CD4-positive, alpha-beta memory T cell (primary cell): ENCODE measurements at regions not wholly inside any gene's neighbourhood (a gene's known extent, or its start where the extent isn't known, plus 50 kb on each side); places are given as distances from the start of the nearest gene placed in this dataset.
A peak's percentile ranks its signal among the peaks of the same experiment; 100 is the strongest.
"Not testable (repeated sequence)": the region's sequence is repeated elsewhere in the genome, so short reads cannot be mapped to it uniquely, and the experiment has no call there.

Experiments used
- CTCF ChIA-PET: fragments of 350-600 bp; sonication (Branson Sonifier 250); formaldehyde crosslinking; loops from one replicate; lab custom pipeline; 2021; ENCODE audit warnings: inconsistent platforms; ENCODE audit not compliant: partially characterized antibody; lab: Charles Lee
- POLR2A ChIA-PET: fragments of 350-600 bp; sonication (Branson Sonifier 250); formaldehyde crosslinking; loops from one replicate; lab custom pipeline; 2021; ENCODE audit not compliant: partially characterized antibody; lab: Charles Lee
- DNase-seq, 5 donors: peaks; one replicate each; pipeline versions ENCODE4 v3.0.0 to v3.0.0-alpha.2; 2020 to 2022; ENCODE audit warnings: mixed read lengths in 1 of 5
- H3K27ac ChIP-seq: one replicate; pipeline ENCODE4 v1.7.0; 2013; ENCODE audit warnings: low read depth, low read length
- H3K27me3 ChIP-seq: 2 replicates; pipeline ENCODE4 v1.7.0; 2013; ENCODE audit warnings: mild to moderate bottlenecking, low read length, moderate library complexity; ENCODE audit not compliant: insufficient read depth
- H3K36me3 ChIP-seq: 2 replicates; pipeline ENCODE4 v1.7.0; 2013; ENCODE audit warnings: mild to moderate bottlenecking, low read length, moderate library complexity; ENCODE audit not compliant: insufficient read depth
- H3K4me1 ChIP-seq: 2 replicates; pipeline ENCODE4 v1.7.0; 2013; ENCODE audit warnings: mild to moderate bottlenecking, low read length, moderate library complexity; ENCODE audit not compliant: insufficient read depth
- H3K4me3 ChIP-seq, 2 donors: one replicate each; pipeline ENCODE4 v1.7.0; 2013; ENCODE audit warnings: low read length in 2 of 2, mild to moderate bottlenecking in 1 of 2
- H3K9me3 ChIP-seq, 2 donors: one replicate each; pipeline ENCODE4 v1.7.0; 2013; ENCODE audit warnings: low read length in 2 of 2, control low read depth in 1 of 2; ENCODE audit not compliant: control insufficient read depth in 1 of 2
- H3K27ac Mint-ChIP-seq, 7 donors: one replicate each; pipeline ENCODE4 v1.8.0; 2020 to 2021; ENCODE audit warnings: mixed read lengths in 7 of 7, mild to moderate bottlenecking in 6 of 7, inconsistent platforms in 3 of 7, moderate library complexity in 3 of 7
- H3K27me3 Mint-ChIP-seq, 2 donors: one replicate each; pipeline ENCODE4 v1.8.0; 2020 to 2021; ENCODE audit warnings: mixed read lengths in 2 of 2
- H3K36me3 Mint-ChIP-seq, 2 donors: one replicate each; pipeline ENCODE4 v1.8.0; 2020 to 2021; ENCODE audit warnings: mixed read lengths in 2 of 2, inconsistent platforms in 1 of 2, mild to moderate bottlenecking in 1 of 2
- H3K4me1 Mint-ChIP-seq, 4 donors: one replicate each; pipeline ENCODE4 v1.8.0; 2020 to 2021; ENCODE audit warnings: mixed read lengths in 4 of 4, mild to moderate bottlenecking in 1 of 4
- H3K4me3 Mint-ChIP-seq, 8 donors: one replicate each; pipeline ENCODE4 v1.8.0; 2020 to 2021; ENCODE audit warnings: mixed read lengths in 8 of 8, mild to moderate bottlenecking in 7 of 8, moderate library complexity in 6 of 8, inconsistent platforms in 3 of 8
- H3K9me3 Mint-ChIP-seq, 8 donors: one replicate each; pipeline ENCODE4 v1.8.0; 2020 to 2021; ENCODE audit warnings: mixed read lengths in 8 of 8, mild to moderate bottlenecking in 5 of 8, inconsistent platforms in 3 of 8, moderate library complexity in 1 of 8
- intact Hi-C: fragments of 100-400 bp; cut with micrococcal nuclease; formaldehyde crosslinking; loops from one replicate; pipeline ENCODE4 v1.15.1; 2023

DNA sequence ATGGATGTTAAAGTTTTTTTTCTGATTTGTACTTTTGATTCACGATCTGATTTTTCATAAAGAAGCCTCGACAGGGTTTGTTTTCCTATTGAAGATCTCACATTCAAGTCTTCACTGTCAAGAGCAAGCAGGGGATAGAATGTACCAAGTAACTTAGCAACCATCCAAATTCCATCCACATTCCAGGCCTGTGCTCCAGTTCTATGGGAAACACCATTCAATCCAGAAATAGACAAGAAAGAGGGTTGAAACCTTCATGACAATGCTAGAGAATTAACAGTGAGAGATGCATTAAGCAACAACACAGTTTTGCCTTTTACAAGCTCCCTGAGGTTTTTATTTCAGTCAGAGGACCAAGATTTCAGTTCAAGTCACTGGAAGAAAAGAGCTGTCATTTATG lies 300.2 kb downstream of the NEBL start:
- no peak for DNase-seq
- CTCF ChIA-PET, result no interaction called here
- Histone ChIP-seq H3K9me3 (no peaks in the 10 kb centered on the region), H3K4me1 (no peaks in the 10 kb centered on the region), H3K27me3 (no peaks in the 10 kb centered on the region), H3K27ac (no peak overlapping the region), H3K4me3 (no peak overlapping the region), H3K36me3 (no peaks in the 10 kb centered on the region)
- intact Hi-C loops, result no loop called here
- Mint-ChIP-seq H3K4me1 (no peaks in the 10 kb centered on the region), H3K36me3 (no peaks in the 10 kb centered on the region), H3K27me3 (no peaks in the 10 kb centered on the region), H3K4me3 (no peak overlapping the region), H3K27ac (no peak overlapping the region), H3K9me3 (peaks cover 0 to 2% (median 0%) of the 10 kb centered on the region in 8 donors)
- POLR2A ChIA-PET, result no interaction called here

DNA sequence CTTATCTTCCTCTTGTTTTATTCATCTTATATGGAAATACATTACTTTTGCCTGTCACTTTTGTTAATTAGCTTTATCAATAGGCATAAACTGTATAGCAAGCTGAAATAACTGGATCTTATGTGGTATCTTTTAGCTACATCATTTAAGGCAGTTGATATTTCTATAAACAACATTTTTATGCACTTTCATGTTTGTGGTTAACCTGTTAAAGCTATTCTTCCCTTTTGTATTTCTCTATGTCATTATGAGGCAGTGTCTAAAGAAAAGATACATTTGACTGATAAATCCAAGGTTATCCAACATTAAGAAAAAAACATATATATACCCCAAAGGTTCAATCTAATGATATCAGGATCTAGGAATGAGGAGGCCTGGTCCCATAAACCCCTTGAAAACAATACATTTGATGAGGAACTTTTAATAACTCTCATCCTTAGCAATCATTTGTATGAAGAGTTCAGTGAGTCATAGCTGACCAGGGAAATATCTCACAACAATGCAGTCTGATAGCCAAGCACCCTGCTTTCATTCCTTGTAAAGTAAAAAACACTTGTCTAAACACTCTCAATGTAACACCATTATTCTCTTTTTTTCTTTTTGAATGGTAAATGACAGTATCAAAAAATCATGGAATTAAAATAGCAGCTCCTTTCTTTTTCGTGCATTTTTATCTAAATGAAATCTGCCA lies 300.9 kb downstream of the NEBL start:
- Mint-ChIP-seq H3K4me3 (no peak overlapping the region), H3K27me3 (no peaks in the 10 kb centered on the region), H3K27ac (no peak overlapping the region), H3K9me3 (peaks cover 0 to 5% (median 0%) of the 10 kb centered on the region in 8 donors), H3K36me3 (no peaks in the 10 kb centered on the region), H3K4me1 (no peaks in the 10 kb centered on the region)
- POLR2A ChIA-PET, result no interaction called here
- Histone ChIP-seq H3K9me3 (no peaks in the 10 kb centered on the region), H3K27ac (no peak overlapping the region), H3K4me3 (no peak overlapping the region), H3K4me1 (no peaks in the 10 kb centered on the region), H3K36me3 (no peaks in the 10 kb centered on the region), H3K27me3 (no peaks in the 10 kb centered on the region)
- intact Hi-C loops, result no loop called here
- CTCF ChIA-PET, result no interaction called here
- no peak for DNase-seq

- Mint-ChIP-seq H3K4me3 (no peak overlapping the region), H3K9me3 (peaks cover 0 to 6% (median under 1%) of the 10 kb centered on the region in 8 donors), H3K27me3 (no peaks in the 10 kb centered on the region), H3K27ac (no peak overlapping the region), H3K4me1 (no peaks in the 10 kb centered on the region), H3K36me3 (no peaks in the 10 kb centered on the region)
- POLR2A ChIA-PET, result no interaction called here
- intact Hi-C loops, result no loop called here
- Histone ChIP-seq H3K27me3 (no peaks in the 10 kb centered on the region), H3K9me3 (no peaks in the 10 kb centered on the region), H3K36me3 (no peaks in the 10 kb centered on the region), H3K4me1 (no peaks in the 10 kb centered on the region), H3K4me3 (no peak overlapping the region), H3K27ac (no peak overlapping the region)
- CTCF ChIA-PET, result no interaction called here
- DNase-seq, result no peak
Observed at GRCh38 chr10:20593649-20594048, 303.5 kb downstream of the NEBL start.

DNA sequence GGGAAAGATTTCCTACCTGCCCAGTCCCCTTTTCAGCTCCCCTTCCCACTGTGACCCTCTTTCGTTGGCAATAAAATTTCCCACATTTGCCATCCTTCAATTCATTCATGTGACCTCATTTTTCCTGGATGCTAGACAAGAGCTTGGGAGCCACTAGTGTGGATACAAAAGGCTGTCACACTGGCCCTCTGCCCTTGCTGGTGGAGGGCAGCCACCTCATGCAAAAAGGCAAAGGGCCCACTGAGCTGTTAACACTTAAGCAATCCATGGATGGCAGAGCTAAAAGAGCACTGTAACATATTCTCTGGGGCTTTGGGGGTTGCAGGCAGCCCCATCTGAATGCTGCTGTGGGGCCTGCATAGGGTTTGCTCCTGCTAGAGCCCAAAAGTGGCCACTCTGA lies 315.1 kb downstream of the NEBL start:
- no peaks in the 10 kb centered on the region for H3K4me1 Mint-ChIP-seq
- peaks cover 0 to 26% (median 10%) of the 10 kb centered on the region in 8 donors for H3K9me3 Mint-ChIP-seq
- H3K36me3 ChIP-seq, result no peaks in the 10 kb centered on the region
- no peaks in the 10 kb centered on the region for H3K27me3 ChIP-seq
- H3K27me3 Mint-ChIP-seq, result no peaks in the 10 kb centered on the region
- ChIA-PET POLR2A (no interaction called here), CTCF (interaction anchor here (0.6 kb wide), 1 partner anchor 29 kb away, joined by 3 read pairs; no protein-coding TSS in a partner anchor)
- H3K27ac Mint-ChIP-seq, result no peak overlapping the region
- H3K4me1 ChIP-seq, result no peaks in the 10 kb centered on the region
- no peaks in the 10 kb centered on the region for H3K36me3 Mint-ChIP-seq
- no peak overlapping the region for H3K4me3 ChIP-seq
- no peaks in the 10 kb centered on the region for H3K9me3 ChIP-seq
- no peak for DNase-seq
- intact Hi-C loops, result no loop called here
- no peak overlapping the region for H3K4me3 Mint-ChIP-seq
- H3K27ac ChIP-seq, result no peak overlapping the region

DNA sequence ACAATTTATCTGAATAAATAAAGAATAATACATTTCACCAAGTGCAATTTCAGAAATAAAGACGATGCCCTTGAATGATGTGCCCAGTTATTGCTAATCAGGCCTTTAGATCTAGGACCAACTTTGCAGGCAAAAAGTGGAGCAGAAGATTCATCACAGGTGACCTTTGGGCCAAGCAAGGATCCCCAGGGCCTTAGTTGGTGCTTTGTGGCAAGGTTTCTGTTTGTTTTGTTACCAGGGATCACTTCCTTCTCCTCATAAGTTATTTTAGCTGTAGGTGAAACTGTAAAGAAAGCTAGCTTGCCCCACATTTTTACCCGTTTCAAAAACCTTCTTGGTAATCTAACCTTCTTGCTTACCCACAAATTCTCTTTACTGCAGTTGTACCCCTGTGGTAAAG lies 323.2 kb downstream of the NEBL start:
- Histone ChIP-seq H3K27ac (no peak overlapping the region), H3K4me3 (no peak overlapping the region), H3K36me3 (no peaks in the 10 kb centered on the region), H3K27me3 (no peaks in the 10 kb centered on the region), H3K9me3 (no peaks in the 10 kb centered on the region), H3K4me1 (no peaks in the 10 kb centered on the region)
- peaks cover 0 to 4% (median 2%) of the 10 kb centered on the region in 8 donors for H3K9me3 Mint-ChIP-seq
- no peak overlapping the region for H3K4me3 Mint-ChIP-seq
- H3K27me3 Mint-ChIP-seq, result no peaks in the 10 kb centered on the region
- ChIA-PET CTCF (no interaction called here), POLR2A (no interaction called here)
- no peaks in the 10 kb centered on the region for H3K4me1 Mint-ChIP-seq
- DNase-seq, result no peak
- no peaks in the 10 kb centered on the region for H3K36me3 Mint-ChIP-seq
- peak overlapping the region in 1 of 7 donors; percentile 2 for H3K27ac Mint-ChIP-seq
- intact Hi-C loops, result no loop called here

DNA sequence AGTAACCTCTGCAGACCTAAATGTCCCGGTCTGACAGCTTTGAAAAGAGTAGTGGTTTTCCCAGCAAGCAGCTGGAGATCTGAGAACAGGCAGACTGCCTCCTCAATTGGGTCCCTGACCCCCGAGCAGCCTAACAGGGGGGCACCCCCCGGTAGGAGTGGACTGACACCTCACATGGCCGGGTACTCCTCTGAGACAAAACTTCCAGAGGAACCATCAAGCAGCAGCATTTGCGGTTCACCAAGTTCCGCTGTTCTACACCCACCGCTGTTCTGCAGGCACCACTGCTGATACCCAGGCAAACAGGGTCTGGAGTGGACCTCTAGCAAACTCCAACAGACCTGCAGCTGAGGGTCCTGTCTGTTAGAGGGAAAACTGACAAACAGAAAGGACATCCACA lies 341.1 kb downstream of the NEBL start:
- H3K4me3 ChIP-seq, CTCF ChIA-PET, H3K36me3 ChIP-seq, H3K9me3 ChIP-seq, POLR2A ChIA-PET, DNase-seq, H3K4me1 Mint-ChIP-seq, H3K4me3 Mint-ChIP-seq, H3K36me3 Mint-ChIP-seq, H3K27ac ChIP-seq, intact Hi-C loops, H3K27me3 ChIP-seq, H3K27me3 Mint-ChIP-seq, H3K4me1 ChIP-seq, H3K27ac Mint-ChIP-seq: not testable (repeated sequence)
- H3K9me3 Mint-ChIP-seq, result peaks cover 4 to 23% (median 12%) of the 10 kb centered on the region in 8 donors

DNA sequence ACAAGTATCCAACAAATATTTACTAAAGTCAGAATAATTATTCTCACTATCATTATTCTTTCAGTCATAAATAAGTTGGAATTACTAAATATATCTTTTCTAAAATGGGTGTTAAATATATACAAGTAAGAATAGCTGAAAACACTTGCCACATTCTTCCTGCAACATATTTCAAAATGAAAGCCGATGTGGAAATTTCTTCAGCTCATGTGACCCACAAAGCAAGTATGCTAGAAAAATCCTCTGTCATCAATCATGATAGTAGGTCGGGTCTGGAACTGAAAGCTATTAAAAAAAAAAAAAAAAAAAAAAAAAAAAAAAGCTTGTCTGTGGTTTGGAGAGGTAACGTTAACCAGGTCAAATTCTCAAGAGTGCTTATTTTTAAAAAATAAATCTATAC lies 344.7 kb downstream of the NEBL start:
- no peak overlapping the region for H3K4me3 Mint-ChIP-seq
- Histone ChIP-seq H3K27ac (no peak overlapping the region), H3K36me3 (no peaks in the 10 kb centered on the region), H3K27me3 (no peaks in the 10 kb centered on the region), H3K4me3 (no peak overlapping the region), H3K4me1 (no peaks in the 10 kb centered on the region), H3K9me3 (no peaks in the 10 kb centered on the region)
- no peak for DNase-seq
- H3K36me3 Mint-ChIP-seq, result no peaks in the 10 kb centered on the region
- intact Hi-C loops, result no loop called here
- CTCF ChIA-PET, result interaction anchor here (0.6 kb wide), 1 partner anchor 30 kb away, joined by 3 read pairs; no protein-coding TSS in a partner anchor
- H3K9me3 Mint-ChIP-seq, result peaks cover 3 to 23% (median 8%) of the 10 kb centered on the region in 8 donors
- H3K4me1 Mint-ChIP-seq, result no peaks in the 10 kb centered on the region
- no peaks in the 10 kb centered on the region for H3K27me3 Mint-ChIP-seq
- no peak overlapping the region for H3K27ac Mint-ChIP-seq
- POLR2A ChIA-PET, result no interaction called here
